NCI-H1048 (cell line): ENCODE measurements at regions not wholly inside any gene's neighbourhood (a gene's known extent, or its start where the extent isn't known, plus 50 kb on each side); places are given as distances from the start of the nearest gene placed in this dataset.

ENCODE experiments used
- DNase-seq: peaks from one replicate; lab custom pipeline; 2025; lab: John Stamatoyannopoulos, UW

GRCh38 chrX:38856670-38857265, 55.5 kb downstream of the MID1IP1 start:
- DNase-seq = no peak

GRCh38 chrX:38857736-38858523, 56.7 kb downstream of the MID1IP1 start:
- no peak for DNase-seq

GRCh38 chrX:38859602-38860001, 58.3 kb downstream of the MID1IP1 start:
- no peak for DNase-seq

GRCh38 chrX:38860106-38861013, 59.1 kb downstream of the MID1IP1 start:
- no peak for DNase-seq

GRCh38 chrX:38861489-38861888, 60.2 kb downstream of the MID1IP1 start:
- DNase-seq = no peak

- no peak for DNase-seq
Observed at GRCh38 chrX:38862100-38862499, 60.8 kb downstream of the MID1IP1 start.

- DNase-seq = no peak
Observed at GRCh38 chrX:38864165-38864564, 62.9 kb downstream of the MID1IP1 start.

GRCh38 chrX:38868321-38868720, 67.1 kb downstream of the MID1IP1 start:
- DNase-seq = no peak

- no peak for DNase-seq
Observed at GRCh38 chrX:38868941-38869401, 67.7 kb downstream of the MID1IP1 start.

- no peak for DNase-seq
Observed at GRCh38 chrX:38870361-38870895, 69.2 kb downstream of the MID1IP1 start.

GRCh38 chrX:38871129-38872029, 70.1 kb downstream of the MID1IP1 start:
- no peak for DNase-seq

GRCh38 chrX:38877366-38877765, 76.1 kb downstream of the MID1IP1 start:
- DNase-seq = no peak

GRCh38 chrX:38878641-38879340, 77.5 kb downstream of the MID1IP1 start:
- DNase-seq = no peak

GRCh38 chrX:38879631-38880220, 78.5 kb downstream of the MID1IP1 start:
- DNase-seq = no peak

GRCh38 chrX:38880296-38880854, 79.1 kb downstream of the MID1IP1 start:
- no peak for DNase-seq

- no peak for DNase-seq
Observed at GRCh38 chrX:38881066-38881465, 79.8 kb downstream of the MID1IP1 start.

GRCh38 chrX:38881727-38882126, 80.5 kb downstream of the MID1IP1 start:
- no peak for DNase-seq

- DNase-seq = no peak
Observed at GRCh38 chrX:38882894-38883626, 81.8 kb downstream of the MID1IP1 start.

- no peak for DNase-seq
Observed at GRCh38 chrX:38886112-38886511, 84.9 kb downstream of the MID1IP1 start.
